ENCODE measurements at regions not wholly inside any gene's neighbourhood (a gene's known extent, or its start where the extent isn't known, plus 50 kb on each side); places are given as distances from the start of the nearest gene placed in this dataset.

DNA sequence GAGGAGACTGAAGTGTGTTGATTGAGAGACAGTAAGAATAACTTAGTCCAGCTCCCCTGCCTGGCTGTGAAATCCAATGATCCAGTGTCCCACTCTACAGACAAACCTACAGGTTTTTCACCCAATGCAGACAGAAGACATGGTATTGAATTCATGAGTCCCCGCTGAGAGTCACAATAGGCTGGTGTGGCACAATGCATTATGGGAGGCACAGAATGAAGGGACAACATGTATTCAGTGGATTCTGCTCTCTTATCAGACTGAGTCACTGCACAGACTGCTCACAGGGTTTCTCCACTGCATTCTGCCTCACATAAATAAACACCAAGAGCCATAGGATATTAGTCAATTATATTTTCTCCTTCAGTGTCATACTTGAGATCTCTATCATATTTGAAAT is 55.2 kb upstream of the TOP3B start:
- DNase-seq (ENCODE audit: low read depth), result no peak

DNA sequence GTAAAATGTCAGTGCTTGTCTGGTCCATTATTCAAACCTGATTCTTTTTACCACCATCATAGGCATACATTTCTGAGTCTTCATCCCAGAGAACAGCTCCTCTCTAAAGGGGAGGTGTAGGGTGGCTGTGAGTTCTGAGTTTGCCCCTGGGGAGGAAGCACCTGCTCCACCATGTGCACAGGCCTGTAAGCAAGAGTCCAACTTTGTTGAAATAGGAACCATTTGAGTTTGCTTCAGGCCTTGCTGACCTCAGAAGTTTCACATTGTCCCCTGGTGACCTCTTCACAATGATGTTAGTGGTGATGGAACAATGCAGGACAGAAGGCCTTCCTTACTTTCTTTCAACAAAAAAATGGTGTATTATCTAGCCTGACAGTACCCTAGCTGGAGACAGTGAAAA is 54.6 kb upstream of the TOP3B start:
- no peak for DNase-seq (ENCODE audit: low read depth)

- DNase-seq (ENCODE audit: low read depth), result no peak
Measured at GRCh38 chr22:22036588-22036987, 54.0 kb upstream of the TOP3B start.

GRCh38 chr22:22035771-22036314 is 53.3 kb upstream of the TOP3B start:
- no peak for DNase-seq (ENCODE audit: low read depth)

DNA sequence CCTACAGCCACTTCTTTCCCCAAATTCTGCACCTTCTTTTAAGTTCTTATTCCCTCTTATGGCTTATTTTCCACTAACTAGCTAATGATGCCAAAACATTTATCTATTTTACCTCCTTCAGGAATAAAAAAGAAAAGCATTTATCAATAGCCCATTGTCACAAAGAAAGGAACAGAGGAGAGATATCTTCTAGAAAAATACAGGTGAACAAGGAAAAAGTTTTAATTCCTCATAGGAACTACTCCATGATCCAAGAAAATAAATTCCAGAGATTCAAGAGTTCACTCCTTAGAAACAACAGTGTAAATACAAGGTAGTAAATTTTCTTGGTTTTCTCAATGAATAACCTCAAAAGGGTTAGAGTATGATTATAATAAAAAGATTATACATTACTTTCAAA is 52.6 kb upstream of the TOP3B start:
- no peak for DNase-seq (ENCODE audit: low read depth)

- DNase-seq (ENCODE audit: low read depth), result no peak
Measured at GRCh38 chr22:22034469-22035132, 52.0 kb upstream of the TOP3B start.

DNA sequence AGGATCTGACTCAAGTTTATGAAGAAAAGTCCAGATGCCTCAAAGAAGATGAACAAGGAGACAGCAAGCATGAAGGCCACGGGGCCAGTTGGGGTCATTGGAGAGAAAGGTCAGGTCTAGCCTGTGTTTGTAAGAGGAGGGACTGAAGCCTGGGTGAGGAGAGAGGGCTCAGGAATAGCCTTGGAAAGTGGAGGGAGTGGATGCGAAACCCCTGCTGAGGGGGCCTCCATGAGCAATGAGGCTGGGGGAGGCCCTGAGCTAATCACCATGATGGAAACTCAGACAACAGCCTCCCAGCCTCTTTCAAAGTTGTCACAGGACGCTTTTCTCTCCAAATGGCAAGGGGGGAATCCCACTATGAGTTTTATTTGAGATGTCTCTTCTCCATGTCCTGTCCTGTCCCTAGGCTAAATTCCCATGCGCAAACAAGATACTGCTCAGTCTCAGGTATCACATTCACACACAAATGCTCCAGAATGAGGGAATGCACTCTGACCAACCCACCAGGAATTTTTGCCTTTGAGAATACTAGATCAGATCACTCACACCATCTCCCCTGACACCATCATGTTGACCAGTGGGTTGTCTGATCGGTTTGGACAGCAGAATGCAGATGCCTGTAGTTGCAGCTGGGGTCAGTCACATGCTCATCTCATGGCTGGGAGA is 51.3 kb upstream of the TOP3B start:
- DNase-seq (ENCODE audit: low read depth), result no peak

DNA sequence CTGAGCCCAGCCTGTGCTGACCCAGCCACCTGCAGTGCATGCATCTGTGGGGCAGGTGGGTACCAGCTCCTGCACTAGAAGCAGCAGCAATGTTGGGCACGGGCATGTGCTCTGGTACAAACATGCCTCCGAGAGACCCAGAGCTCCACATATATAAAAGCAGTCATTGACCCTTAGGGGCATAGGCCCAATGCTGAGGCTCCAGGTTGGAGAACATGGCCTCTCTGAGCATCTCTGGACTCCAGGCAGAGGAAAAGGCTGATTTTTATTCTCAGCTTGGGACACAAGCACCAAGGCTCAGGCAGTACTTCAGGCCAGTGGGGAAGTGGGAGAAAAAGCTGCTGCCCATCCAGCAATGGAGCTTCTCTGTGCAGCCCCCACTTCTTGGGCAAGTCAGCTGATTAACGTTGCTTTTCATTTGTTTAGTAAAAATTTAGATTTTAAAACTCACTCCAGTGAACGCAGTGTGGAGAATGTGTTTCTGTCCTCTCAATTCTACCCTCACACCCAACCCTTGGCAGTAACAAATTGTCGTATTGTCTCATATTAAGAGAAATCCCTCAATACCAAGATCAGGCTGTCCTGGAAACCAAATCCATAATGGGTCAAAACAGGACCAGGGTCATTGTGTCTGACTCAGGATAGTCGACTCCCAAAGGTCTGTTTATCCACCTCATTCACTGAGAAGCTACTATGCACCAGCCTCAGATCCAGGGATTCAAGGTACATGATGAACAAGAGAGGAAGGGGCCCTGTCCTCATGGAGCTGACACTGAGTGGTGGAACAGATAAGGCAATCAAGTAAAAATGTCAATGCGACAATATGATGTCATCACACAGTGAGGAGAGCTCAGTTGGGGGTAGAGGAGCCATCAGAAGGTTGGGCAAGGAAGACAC is 50.6 kb upstream of the TOP3B start:
- no peak for DNase-seq (ENCODE audit: low read depth)

- DNase-seq (ENCODE audit: low read depth), result no peak
Measured at GRCh38 chr22:22032099-22032905, 49.7 kb upstream of the TOP3B start.

All from activated T-cell treated with anti-CD3 and anti-CD28 coated beads for 24 hours (primary cell).